Astrocyte (in vitro differentiated cells and primary cell): ENCODE measurements at regions not wholly inside any gene's neighbourhood (a gene's known extent, or its start where the extent isn't known, plus 50 kb on each side); places are given as distances from the start of the nearest gene placed in this dataset.

Experiments used
- DNase-seq: peaks from one replicate; pipeline ENCODE4 v3.0.0-alpha.2; 2010; ENCODE audit warnings: low read depth
- FAIRE-seq: peaks from 2 replicates; lab custom pipeline; 2011; peaks lifted over from hg19 to GRCh38; lab: Jason Lieb, UNC
- H2AFZ ChIP-seq: 2 replicates; pipeline ENCODE4 v1.6.0; 2012; ENCODE audit warnings: low read depth, low read length, inconsistent platforms
- H3K27ac ChIP-seq: 2 replicates; pipeline ENCODE4 v1.5.1; 2011; ENCODE audit warnings: low read depth, low read length, inconsistent platforms
- H3K27me3 ChIP-seq: 2 replicates; pipeline ENCODE4 v1.6.0; 2011; ENCODE audit warnings: low read length, inconsistent platforms; ENCODE audit not compliant: insufficient read depth
- H3K36me3 ChIP-seq: 2 replicates; pipeline ENCODE4 v1.5.1; 2011; ENCODE audit warnings: low read length, inconsistent platforms; ENCODE audit not compliant: insufficient read depth
- H3K4me1 ChIP-seq: 2 replicates; pipeline ENCODE4 v1.5.1; 2011; ENCODE audit warnings: low read length, inconsistent platforms; ENCODE audit not compliant: insufficient read depth
- H3K4me2 ChIP-seq: 2 replicates; pipeline ENCODE4 v1.6.0; 2012; ENCODE audit warnings: low read length, inconsistent platforms
- H3K4me3 ChIP-seq: 2 replicates; pipeline ENCODE4 v1.5.1; 2011; ENCODE audit warnings: low read depth, mild to moderate bottlenecking, low read length, inconsistent platforms; ENCODE audit not compliant: insufficient read depth
- H3K79me2 ChIP-seq: 2 replicates; pipeline ENCODE4 v1.6.0; 2012; ENCODE audit warnings: mild to moderate bottlenecking, low read length, inconsistent platforms; ENCODE audit not compliant: insufficient read depth
- H3K9ac ChIP-seq: 2 replicates; pipeline ENCODE4 v1.6.0; 2012; ENCODE audit warnings: mild to moderate bottlenecking, low read length, inconsistent platforms
- H3K9me3 ChIP-seq: 2 replicates; pipeline ENCODE4 v1.5.1; 2012; ENCODE audit warnings: low read depth, mild to moderate bottlenecking, low read length, inconsistent platforms; ENCODE audit not compliant: insufficient read depth
- H4K20me1 ChIP-seq: 2 replicates; pipeline ENCODE4 v1.6.0; 2012; ENCODE audit warnings: low read length, inconsistent platforms; ENCODE audit not compliant: insufficient read depth
- H3K27ac Mint-ChIP-seq: one replicate; pipeline ENCODE4 v1.8.0; 2021; ENCODE audit warnings: mild to moderate bottlenecking, mixed read lengths; ENCODE audit not compliant: unreplicated experiment
- H3K27me3 Mint-ChIP-seq: one replicate; pipeline ENCODE4 v1.8.0; 2021; ENCODE audit warnings: low read depth, mixed read lengths; ENCODE audit not compliant: unreplicated experiment
- H3K36me3 Mint-ChIP-seq: one replicate; pipeline ENCODE4 v1.8.0; 2021; ENCODE audit warnings: low read depth, mixed read lengths; ENCODE audit not compliant: unreplicated experiment
- H3K4me1 Mint-ChIP-seq: one replicate; pipeline ENCODE4 v1.8.0; 2021; ENCODE audit warnings: low read depth, mixed read lengths; ENCODE audit not compliant: unreplicated experiment
- H3K4me3 Mint-ChIP-seq: one replicate; pipeline ENCODE4 v1.8.0; 2021; ENCODE audit warnings: mild to moderate bottlenecking, moderate library complexity, mixed read lengths; ENCODE audit not compliant: unreplicated experiment
- H3K9me3 Mint-ChIP-seq: one replicate; pipeline ENCODE4 v1.8.0; 2021; ENCODE audit warnings: mild to moderate bottlenecking, mixed read lengths; ENCODE audit not compliant: unreplicated experiment
- EZH2 ChIP-seq: IDR thresholded peaks from 2 replicates; pipeline ENCODE4 v1.6.1; 2012; ENCODE audit warnings: mild to moderate bottlenecking, low read length, inconsistent platforms; ENCODE audit not compliant: insufficient read depth
- TF ChIP-seq, protein P1 (sequence below): IDR thresholded peaks from 2 replicates; pipeline ENCODE4 v1.5.1; 2011; ENCODE audit warnings: low read depth, mild to moderate bottlenecking, inconsistent platforms, low read length, moderate library complexity; ENCODE audit not compliant: insufficient read depth

- H3K9me3 ChIP-seq = no peaks in the 10 kb centered on the region
- Mint-ChIP-seq H3K36me3 (no peaks in the 10 kb centered on the region), H3K4me1 (no peaks in the 10 kb centered on the region), H3K9me3 (peaks cover 2% of the 10 kb centered on the region), H3K27me3 (no peaks in the 10 kb centered on the region), H3K4me3 (no peak overlapping the region), H3K27ac (no peak overlapping the region)
- no peaks in the 10 kb centered on the region for H4K20me1 ChIP-seq
- no peak overlapping the region for H2AFZ ChIP-seq
- no peak for FAIRE-seq
- H3K4me1 ChIP-seq = no peaks in the 10 kb centered on the region
- no peaks in the 10 kb centered on the region for H3K36me3 ChIP-seq
- TF ChIP-seq, protein P1, sequence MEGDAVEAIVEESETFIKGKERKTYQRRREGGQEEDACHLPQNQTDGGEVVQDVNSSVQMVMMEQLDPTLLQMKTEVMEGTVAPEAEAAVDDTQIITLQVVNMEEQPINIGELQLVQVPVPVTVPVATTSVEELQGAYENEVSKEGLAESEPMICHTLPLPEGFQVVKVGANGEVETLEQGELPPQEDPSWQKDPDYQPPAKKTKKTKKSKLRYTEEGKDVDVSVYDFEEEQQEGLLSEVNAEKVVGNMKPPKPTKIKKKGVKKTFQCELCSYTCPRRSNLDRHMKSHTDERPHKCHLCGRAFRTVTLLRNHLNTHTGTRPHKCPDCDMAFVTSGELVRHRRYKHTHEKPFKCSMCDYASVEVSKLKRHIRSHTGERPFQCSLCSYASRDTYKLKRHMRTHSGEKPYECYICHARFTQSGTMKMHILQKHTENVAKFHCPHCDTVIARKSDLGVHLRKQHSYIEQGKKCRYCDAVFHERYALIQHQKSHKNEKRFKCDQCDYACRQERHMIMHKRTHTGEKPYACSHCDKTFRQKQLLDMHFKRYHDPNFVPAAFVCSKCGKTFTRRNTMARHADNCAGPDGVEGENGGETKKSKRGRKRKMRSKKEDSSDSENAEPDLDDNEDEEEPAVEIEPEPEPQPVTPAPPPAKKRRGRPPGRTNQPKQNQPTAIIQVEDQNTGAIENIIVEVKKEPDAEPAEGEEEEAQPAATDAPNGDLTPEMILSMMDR = no peak
- TF ChIP-seq EZH2 = no peak
- no peak for DNase-seq
- H3K9ac ChIP-seq = no peak overlapping the region
- no peaks in the 10 kb centered on the region for H3K27me3 ChIP-seq
- H3K27ac ChIP-seq = no peak overlapping the region
- H3K4me3 ChIP-seq = no peak overlapping the region
- no peaks in the 10 kb centered on the region for H3K79me2 ChIP-seq
- no peak overlapping the region for H3K4me2 ChIP-seq
Observed at GRCh38 chr3:89803711-89804110, 696.3 kb downstream of the EPHA3 start.

GRCh38 chr3:89806166-89806565, 698.7 kb downstream of the EPHA3 start:
- Mint-ChIP-seq H3K4me1 (no peaks in the 10 kb centered on the region), H3K27ac (no peak overlapping the region), H3K36me3 (no peaks in the 10 kb centered on the region), H3K4me3 (no peak overlapping the region), H3K9me3 (peaks cover 2% of the 10 kb centered on the region), H3K27me3 (no peaks in the 10 kb centered on the region)
- Histone ChIP-seq H3K36me3 (no peaks in the 10 kb centered on the region), H4K20me1 (no peaks in the 10 kb centered on the region), H3K79me2 (no peaks in the 10 kb centered on the region), H3K27me3 (no peaks in the 10 kb centered on the region), H3K27ac (no peak overlapping the region), H2AFZ (no peak overlapping the region), H3K4me1 (no peaks in the 10 kb centered on the region), H3K9me3 (no peaks in the 10 kb centered on the region), H3K9ac (no peak overlapping the region), H3K4me2 (no peak overlapping the region), H3K4me3 (no peak overlapping the region)
- TF ChIP-seq, protein P1 = no peak
- TF ChIP-seq EZH2 = no peak
- no peak for FAIRE-seq
- no peak for DNase-seq

DNA sequence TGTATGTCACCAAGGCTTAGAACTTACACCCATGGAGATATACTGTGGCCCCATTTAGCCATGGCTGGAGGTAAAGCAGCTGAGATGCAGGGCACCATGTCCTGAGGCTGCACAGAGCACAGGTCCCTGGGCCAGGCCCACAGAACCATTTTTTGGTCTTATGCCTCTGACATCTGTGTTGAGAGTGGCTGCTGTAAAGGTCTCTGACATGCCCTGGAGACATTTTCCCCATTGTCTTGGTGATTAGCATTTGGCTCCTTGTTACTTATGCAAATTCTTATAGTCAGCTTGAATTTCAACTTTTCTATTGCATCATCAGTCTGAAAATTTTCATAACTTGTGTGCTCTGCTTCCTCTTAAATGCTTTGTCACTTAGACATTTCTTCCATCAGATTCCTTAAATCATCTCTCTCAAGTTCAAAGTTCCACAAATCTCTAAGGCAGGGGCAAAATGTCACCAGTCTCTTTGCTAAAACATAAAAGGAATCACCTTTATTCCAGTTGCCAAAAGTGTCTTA, 701.3 kb downstream of the EPHA3 start:
- Histone ChIP-seq H2AFZ (no peak overlapping the region), H3K27ac (no peak overlapping the region), H3K4me2 (no peak overlapping the region), H3K4me3 (no peak overlapping the region), H3K79me2 (no peaks in the 10 kb centered on the region), H3K9ac (no peak overlapping the region), H3K4me1 (no peaks in the 10 kb centered on the region), H3K9me3 (peaks cover 6% of the 10 kb centered on the region), H3K36me3 (no peaks in the 10 kb centered on the region), H4K20me1 (no peaks in the 10 kb centered on the region), H3K27me3 (no peaks in the 10 kb centered on the region)
- Mint-ChIP-seq H3K4me1 (no peaks in the 10 kb centered on the region), H3K27ac (no peak overlapping the region), H3K9me3 (peaks cover 2% of the 10 kb centered on the region), H3K27me3 (no peaks in the 10 kb centered on the region), H3K36me3 (no peaks in the 10 kb centered on the region), H3K4me3 (no peak overlapping the region)
- DNase-seq (no peak), FAIRE-seq (no peak)
- no peak for TF ChIP-seq EZH2
- TF ChIP-seq, protein P1 = no peak
